ENCODE measurements at regions not wholly inside any gene's neighbourhood (a gene's known extent, or its start where the extent isn't known, plus 50 kb on each side); places are given as distances from the start of the nearest gene placed in this dataset.

- Histone ChIP-seq H2AFZ (ENCODE audit: low read length) (no peak overlapping the region), H3K9ac (ENCODE audit: extremely low read depth, insufficient read length, low read length) (no peak overlapping the region), H3K27ac (ENCODE audit: insufficient read length, low read depth, low read length) (no peak overlapping the region), H4K5ac (ENCODE audit: insufficient read length, low read depth, low read length) (no peak overlapping the region), H2BK15ac (ENCODE audit: low read depth, low read length) (no peak overlapping the region), H3K56ac (ENCODE audit: insufficient read length, low read depth, low read length) (no peak overlapping the region), H3K23ac (ENCODE audit: insufficient read length, low read depth, low read length) (no peak overlapping the region), H3K4ac (ENCODE audit: low read depth, low read length) (no peak overlapping the region), H3K4me1 (ENCODE audit: insufficient read depth, low read length) (no peaks in the 10 kb centered on the region), H3K4me2 (ENCODE audit: insufficient read depth, insufficient read length, low read length) (no peak overlapping the region), H4K91ac (ENCODE audit: insufficient read length, low read depth, low read length) (no peak overlapping the region), H3K23me2 (ENCODE audit: insufficient read length, low read depth, low read length, poor library complexity, severe bottlenecking) (no peaks in the 10 kb centered on the region), H3K79me1 (ENCODE audit: insufficient read depth, low read depth, low read length, poor library complexity, severe bottlenecking) (no peaks in the 10 kb centered on the region), H4K20me1 (ENCODE audit: control insufficient read depth, insufficient read depth, insufficient read length) (no peaks in the 10 kb centered on the region), H2BK12ac (ENCODE audit: insufficient read length, low read depth, low read length) (no peak overlapping the region), H2BK120ac (ENCODE audit: low read depth, low read length, poor library complexity, severe bottlenecking) (no peak overlapping the region), H2BK5ac (ENCODE audit: insufficient read length, low read length) (no peak overlapping the region), H3K79me2 (ENCODE audit: insufficient read depth, low read length) (no peaks in the 10 kb centered on the region), H3K18ac (ENCODE audit: insufficient read length, low read depth, low read length) (no peak overlapping the region), H4K8ac (replicated peaks; ENCODE audit: insufficient read length, low read depth, low read length) (no peak overlapping the region), H3K9me3 (ENCODE audit: control insufficient read depth, low read depth, low read length) (no peaks in the 10 kb centered on the region), H3T11ph (ENCODE audit: low read length) (no peak overlapping the region), H2AK5ac (ENCODE audit: insufficient read length, low read length) (no peak overlapping the region), H2BK20ac (ENCODE audit: low read depth, low read length, poor library complexity, severe bottlenecking) (no peak overlapping the region), H3K27me3 (ENCODE audit: insufficient read depth, low read length) (no peaks in the 10 kb centered on the region), H3K14ac (ENCODE audit: insufficient read depth, low read length) (no peak overlapping the region)
- H3K4me1 Mint-ChIP-seq: no peaks in the 10 kb centered on the region
- H3K27me3 Mint-ChIP-seq (ENCODE audit: low read depth): no peaks in the 10 kb centered on the region
- TF ChIP-seq CTCF (conservative IDR thresholded peaks at IDR 0.05): no peak
- peaks cover 0 to 5% of the 10 kb centered on the region in 2 experiments; a peak in 1 of 5 replicates for H3K9me3 Mint-ChIP-seq
- H3K36me3 Mint-ChIP-seq (ENCODE audit: insufficient read depth in 1 of 3, low read depth in 3 of 3): no peaks in the 10 kb centered on the region; a peak in 1 of 7 replicates
- no peak overlapping the region for H3K4me3 Mint-ChIP-seq
- DNase-seq: no peak
- no CpG with 5 or more reads among the region's 3 CpGs for WGBS (ENCODE audit: extremely low coverage, insufficient read length, low lambda C conversion rate)
- peak overlapping the region in 1 of 3 experiments; percentile 40; a peak in 1 of 7 replicates for H3K27ac Mint-ChIP-seq
Measured at GRCh38 chr5:39758426-39758825, 333.6 kb upstream of the DAB2 start.

All from H9 (cell line).